Stimulated activated CD8-positive, alpha-beta memory T cell treated with anti-CD3 and anti-CD28 coated beads, Interleukin-15, amount 100 ng/mL, for 1 hour (primary cell): ENCODE measurements at regions not wholly inside any gene's neighbourhood (a gene's known extent, or its start where the extent isn't known, plus 50 kb on each side); places are given as distances from the start of the nearest gene placed in this dataset.

Experiments used
- DNase-seq: peaks from one replicate; pipeline ENCODE4 v3.0.0-alpha.2; 2020; ENCODE audit warnings: low read depth

GRCh38 chr6:163949431-163949830, 534.9 kb downstream of the QKI start:
- no peak for DNase-seq

- DNase-seq: no peak
Observed at GRCh38 chr6:163948250-163948649, 533.7 kb downstream of the QKI start.

GRCh38 chr6:163947276-163947675, 532.8 kb downstream of the QKI start:
- no peak for DNase-seq

GRCh38 chr6:163946437-163946836, 531.9 kb downstream of the QKI start:
- no peak for DNase-seq

GRCh38 chr6:163945808-163946207, 531.3 kb downstream of the QKI start:
- no peak for DNase-seq

GRCh38 chr6:163944897-163945296, 530.4 kb downstream of the QKI start:
- no peak for DNase-seq

- no peak for DNase-seq
Observed at GRCh38 chr6:163943607-163944385, 529.3 kb downstream of the QKI start.

- DNase-seq: no peak
Observed at GRCh38 chr6:163942790-163943189, 528.3 kb downstream of the QKI start.

GRCh38 chr6:163941624-163941976, 527.1 kb downstream of the QKI start:
- no peak for DNase-seq

- DNase-seq: no peak
Observed at GRCh38 chr6:163940705-163941623, 526.4 kb downstream of the QKI start.

GRCh38 chr6:163937071-163937470, 522.6 kb downstream of the QKI start:
- no peak for DNase-seq

- DNase-seq: no peak
Observed at GRCh38 chr6:163935158-163935762, 520.7 kb downstream of the QKI start.

- DNase-seq: no peak
Observed at GRCh38 chr6:163930012-163930411, 515.5 kb downstream of the QKI start.

GRCh38 chr6:163929538-163929937, 515.0 kb downstream of the QKI start:
- no peak for DNase-seq

- DNase-seq: no peak
Observed at GRCh38 chr6:163926642-163927041, 512.1 kb downstream of the QKI start.

- DNase-seq: no peak
Observed at GRCh38 chr6:163925839-163926238, 511.3 kb downstream of the QKI start.

- DNase-seq: no peak
Observed at GRCh38 chr6:163923658-163924411, 509.3 kb downstream of the QKI start.

- DNase-seq: no peak
Observed at GRCh38 chr6:163922562-163922961, 508.0 kb downstream of the QKI start.

GRCh38 chr6:163919652-163920051, 505.1 kb downstream of the QKI start:
- DNase-seq: no peak

GRCh38 chr6:163916315-163917081, 502.0 kb downstream of the QKI start:
- DNase-seq: no peak

- DNase-seq: no peak
Observed at GRCh38 chr6:163915131-163915530, 500.6 kb downstream of the QKI start.
